Mammary epithelial cell (primary cell): ENCODE measurements at regions not wholly inside any gene's neighbourhood (a gene's known extent, or its start where the extent isn't known, plus 50 kb on each side); places are given as distances from the start of the nearest gene placed in this dataset.

Experiments used
- CTCF ChIP-seq, 2 donors: IDR thresholded peaks in 1 of 2; conservative IDR thresholded peaks in 1 of 2; 2 replicates each; pipeline ENCODE4 v1.5.1; 2011 to 2012; ENCODE audit warnings: inconsistent platforms in 2 of 2, low read length in 2 of 2, mild to moderate bottlenecking in 2 of 2, control low read depth in 1 of 2, low read depth in 1 of 2; ENCODE audit not compliant: insufficient read depth in 1 of 2; ENCODE audit errors: extremely low read depth in 1 of 2
- EZH2 ChIP-seq: IDR thresholded peaks from 2 replicates; pipeline ENCODE4 v1.6.1; 2012; ENCODE audit warnings: low read length, inconsistent platforms, borderline replicate concordance

- TF ChIP-seq EZH2 (no peak), CTCF (conservative IDR thresholded peaks at IDR 0.05 in 1 of 2, IDR thresholded peaks at IDR 0.05 in 1 of 2; ENCODE audit: extremely low read depth in 1 of 2, insufficient read depth in 1 of 2, low read depth in 1 of 2, low read length in 2 of 2) (no peak)
Observed at GRCh38 chr2:71905205-71905604, 242.5 kb downstream of the CYP26B1 start.
